HG03196 (cell line): ENCODE measurements at regions not wholly inside any gene's neighbourhood (a gene's known extent, or its start where the extent isn't known, plus 50 kb on each side); places are given as distances from the start of the nearest gene placed in this dataset.

Experiments used
- ATAC-seq: cut with Tn5 transposase; IDR thresholded peaks from one replicate; pipeline ENCODE4 v1.9.1; 2021; ENCODE audit not compliant: unreplicated experiment

DNA sequence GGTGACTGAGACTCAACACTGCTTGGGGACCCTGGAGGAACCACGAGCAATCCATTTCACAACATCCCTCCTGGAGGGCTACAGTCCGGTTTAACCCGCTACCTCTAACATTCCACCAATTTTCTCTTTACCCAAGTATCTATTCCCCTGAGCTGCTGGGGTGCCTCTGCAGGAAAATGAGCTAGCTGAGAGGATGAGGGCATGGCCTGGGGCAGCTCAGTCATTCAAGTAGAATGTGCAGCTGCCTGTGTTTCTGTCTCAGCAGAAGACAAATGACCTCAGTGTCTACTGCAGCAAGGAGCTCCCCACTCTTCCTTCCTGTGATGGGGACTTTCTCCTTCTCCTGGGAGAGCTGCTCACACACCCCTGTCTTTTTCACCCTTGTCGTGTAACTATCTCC lies 120.8 kb downstream of the ZNF518B start:
- ATAC-seq = no peak

DNA sequence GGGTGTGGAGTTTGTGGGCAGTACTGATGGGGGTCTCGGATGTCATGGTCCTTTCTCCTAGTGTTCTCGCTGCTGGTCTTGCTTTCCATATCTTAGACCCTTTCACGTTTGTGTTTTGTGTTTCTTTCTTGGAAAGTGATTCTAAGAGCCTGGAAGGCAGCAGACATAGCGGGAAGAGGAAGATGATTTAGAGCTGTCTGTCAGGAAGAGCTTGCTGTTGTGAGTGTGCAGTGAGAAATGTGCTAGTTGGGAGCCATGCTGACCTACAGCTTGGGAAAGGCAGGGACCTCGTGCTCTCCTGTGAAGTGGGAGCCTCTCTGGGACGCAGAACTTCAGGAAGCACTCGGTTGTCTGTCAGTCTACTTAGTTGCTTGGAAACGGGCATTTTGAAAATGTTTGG lies 122.2 kb downstream of the ZNF518B start:
- ATAC-seq = no peak

DNA sequence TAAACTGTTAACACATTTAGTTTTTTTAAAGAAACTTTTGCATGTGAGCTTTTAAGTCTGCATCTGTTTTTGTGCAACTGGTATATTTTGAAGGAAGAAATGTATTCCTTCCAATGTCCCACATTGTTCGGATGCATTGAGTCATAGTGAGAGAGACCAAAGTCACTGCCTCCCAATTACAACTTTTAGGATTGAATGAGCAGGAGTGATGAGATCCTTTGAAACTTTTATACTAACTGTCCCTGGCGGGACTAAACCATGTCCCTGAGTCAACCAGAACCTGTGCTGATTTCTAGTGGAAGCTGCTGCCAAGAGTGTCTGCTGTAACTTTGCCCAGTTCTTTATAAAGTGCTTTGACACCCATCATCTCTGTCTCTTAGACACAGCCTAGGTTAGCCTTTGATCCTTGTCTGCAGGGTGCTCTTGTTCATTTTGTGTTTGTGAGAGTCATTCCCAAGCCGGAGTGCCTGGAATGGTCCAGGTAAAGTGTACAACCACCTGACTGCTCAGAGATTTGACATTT lies 122.7 kb downstream of the ZNF518B start:
- ATAC-seq = no peak

DNA sequence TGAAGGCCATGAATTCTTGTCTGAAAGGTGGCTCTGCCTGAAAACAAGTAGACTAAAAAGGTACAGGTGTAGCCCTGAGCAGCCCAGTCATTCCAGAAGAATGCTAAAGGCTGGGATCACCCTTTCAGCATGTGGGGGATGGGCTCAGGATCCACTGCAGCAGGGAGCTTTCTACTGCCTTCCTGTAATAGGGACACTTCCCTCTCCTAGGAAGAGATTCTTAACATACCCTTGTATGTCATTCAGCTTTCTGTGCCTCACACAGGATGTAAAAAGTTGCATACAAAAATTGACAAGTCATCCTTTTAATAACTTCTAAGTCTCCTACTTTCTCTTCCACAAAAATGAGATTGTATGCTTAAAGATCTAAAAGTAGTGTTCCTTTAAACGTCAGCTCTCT lies 123.3 kb downstream of the ZNF518B start:
- no peak for ATAC-seq

DNA sequence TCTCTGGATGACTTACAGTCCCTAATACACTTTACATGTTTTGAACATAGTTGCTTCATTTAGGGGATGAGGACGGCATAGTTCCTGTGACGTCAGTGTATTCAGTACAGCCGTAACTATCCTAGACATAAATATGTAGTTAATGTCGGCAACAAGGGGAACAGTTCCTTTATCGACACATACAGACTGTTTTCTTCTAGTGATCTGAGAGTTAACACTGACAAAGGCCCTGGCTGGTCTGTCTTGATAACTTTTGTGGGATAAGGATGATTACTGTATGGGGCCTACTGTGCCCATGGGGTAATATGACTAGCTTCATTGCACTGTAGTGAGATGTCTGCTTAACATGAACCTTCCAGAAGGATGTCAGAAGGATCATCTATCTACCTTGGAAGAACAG lies 131.2 kb downstream of the ZNF518B start:
- no peak for ATAC-seq

DNA sequence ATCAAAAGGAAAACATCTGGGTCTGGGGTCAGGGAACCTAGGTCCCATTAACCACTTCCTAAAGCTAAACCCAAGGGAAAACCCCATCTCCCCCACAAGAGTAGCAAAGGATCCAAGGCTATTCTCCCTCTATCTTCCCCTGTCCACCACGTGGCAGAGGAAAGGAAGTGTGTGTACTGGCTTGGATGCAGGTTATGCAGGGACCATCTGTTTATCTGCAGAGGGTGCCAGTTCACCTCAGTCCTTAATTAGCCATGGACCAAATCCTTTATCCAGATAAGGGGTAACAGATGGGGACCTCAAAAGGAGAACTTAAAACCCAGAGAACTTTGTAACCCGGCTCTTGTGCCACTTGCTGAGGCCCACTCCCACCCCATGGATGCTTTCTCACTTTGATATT lies 135.3 kb downstream of the ZNF518B start:
- no peak for ATAC-seq

DNA sequence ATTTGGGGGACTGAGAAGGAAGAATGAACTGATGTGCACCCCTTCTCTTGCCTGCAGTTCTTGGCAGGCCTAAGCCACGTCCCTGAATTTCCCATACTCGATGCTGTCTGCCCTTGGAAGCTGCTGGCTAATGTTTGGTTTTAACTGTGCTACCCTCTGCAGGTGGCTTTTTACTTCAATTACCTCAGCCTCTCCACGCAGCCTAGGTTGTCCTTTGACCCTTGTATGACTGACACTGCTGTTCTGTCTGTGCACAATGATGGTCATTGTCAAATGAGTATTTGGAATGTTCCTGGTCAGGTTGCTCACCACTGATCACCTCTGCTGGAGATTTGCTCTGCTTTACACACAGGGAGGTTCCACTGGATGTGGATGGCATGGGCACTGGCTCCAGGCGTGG lies 137.1 kb downstream of the ZNF518B start:
- ATAC-seq = no peak

DNA sequence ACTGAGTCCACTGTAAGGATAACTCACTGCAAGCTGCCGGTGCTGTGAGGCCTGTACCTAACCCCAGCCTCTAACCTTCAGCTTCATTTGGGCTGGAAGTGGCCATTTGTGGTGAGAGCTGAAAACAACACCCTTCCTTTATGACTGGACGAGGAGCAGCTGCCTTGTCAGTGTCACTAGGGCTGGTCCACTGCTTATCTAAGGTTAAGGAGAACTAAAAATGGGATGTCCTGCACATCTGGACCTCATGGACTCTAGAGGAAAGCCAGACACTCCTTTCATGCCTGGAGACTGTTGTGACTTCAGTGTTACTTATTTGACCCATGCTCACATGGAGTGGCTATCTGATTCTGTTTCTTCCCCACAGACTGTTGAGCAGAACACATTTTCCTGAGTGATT lies 139.9 kb downstream of the ZNF518B start:
- ATAC-seq = no peak

DNA sequence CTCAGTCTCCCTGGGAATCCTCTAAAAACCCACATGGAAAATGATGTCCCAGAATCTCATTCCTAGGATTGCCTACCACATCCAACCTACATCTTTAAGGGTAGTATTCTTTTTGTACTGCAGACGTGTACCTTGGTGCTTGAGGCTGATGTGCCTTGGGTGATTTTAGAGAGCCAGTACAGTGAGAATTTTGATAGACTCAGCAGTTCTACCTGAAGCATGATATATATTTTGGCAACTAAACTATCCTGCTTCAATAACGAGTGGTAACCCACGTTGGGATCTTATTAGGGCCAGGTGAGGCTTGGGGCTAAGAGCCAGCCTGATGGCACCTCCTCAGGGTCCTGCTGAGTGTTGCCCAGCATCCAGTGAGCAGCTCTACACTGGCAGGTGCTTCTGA lies 140.4 kb downstream of the ZNF518B start:
- no peak for ATAC-seq

DNA sequence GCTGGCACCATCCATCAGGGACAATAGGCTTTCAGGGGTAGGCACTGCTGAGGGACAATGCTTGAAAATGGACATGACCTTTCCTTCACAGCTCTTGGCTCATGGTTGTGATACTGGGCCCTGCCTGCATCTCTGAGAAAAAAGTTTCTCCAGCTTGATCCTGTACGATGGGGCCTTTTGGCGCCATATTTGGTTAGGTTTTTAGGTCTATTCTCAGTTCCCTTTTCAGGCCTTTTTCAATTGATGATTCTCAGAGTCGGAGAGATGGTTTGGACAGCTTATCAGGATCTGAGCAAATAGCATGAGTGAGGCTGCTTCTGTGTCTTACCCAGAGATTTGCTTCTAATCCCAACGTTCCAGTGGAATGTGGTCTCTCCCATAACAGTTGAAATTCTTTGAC lies 141.6 kb downstream of the ZNF518B start:
- ATAC-seq = no peak

DNA sequence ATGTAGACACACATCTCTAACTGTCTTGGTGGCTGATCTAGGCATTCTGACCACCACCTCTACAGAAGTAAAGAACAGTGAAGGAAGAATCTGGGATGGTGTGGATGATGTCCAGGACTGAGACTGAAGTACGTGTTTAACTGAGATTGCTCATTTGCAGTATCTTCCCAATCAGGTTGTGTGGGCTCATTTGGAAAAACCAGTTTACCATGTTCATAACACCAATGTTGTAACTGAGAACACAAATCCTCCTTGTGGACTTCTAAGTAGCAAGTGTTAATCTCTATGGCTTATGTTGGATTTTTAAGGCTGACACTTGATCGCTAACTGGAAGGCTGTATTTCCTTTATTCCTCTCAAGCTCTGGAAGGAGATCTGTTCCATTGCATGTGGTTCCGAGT lies 144.7 kb downstream of the ZNF518B start:
- ATAC-seq = no peak

DNA sequence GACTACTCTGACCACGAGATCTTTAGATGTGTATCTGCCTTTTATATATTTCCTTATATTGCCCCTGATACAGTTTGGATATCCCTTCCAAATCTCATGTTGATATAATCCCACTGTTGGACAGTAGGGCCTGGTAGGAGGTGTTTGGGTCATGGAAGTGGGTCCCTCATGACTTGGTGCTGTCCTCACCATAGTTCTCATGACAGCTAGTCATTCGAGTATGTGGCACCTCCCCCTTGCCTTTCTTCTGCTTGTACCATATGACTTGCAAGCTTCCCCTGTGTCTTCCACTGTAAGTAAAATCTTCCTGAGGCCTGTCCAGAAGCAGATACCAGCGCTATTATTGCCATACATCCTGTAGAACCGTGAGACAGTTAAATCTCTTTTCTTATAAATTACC lies 145.3 kb downstream of the ZNF518B start:
- no peak for ATAC-seq

DNA sequence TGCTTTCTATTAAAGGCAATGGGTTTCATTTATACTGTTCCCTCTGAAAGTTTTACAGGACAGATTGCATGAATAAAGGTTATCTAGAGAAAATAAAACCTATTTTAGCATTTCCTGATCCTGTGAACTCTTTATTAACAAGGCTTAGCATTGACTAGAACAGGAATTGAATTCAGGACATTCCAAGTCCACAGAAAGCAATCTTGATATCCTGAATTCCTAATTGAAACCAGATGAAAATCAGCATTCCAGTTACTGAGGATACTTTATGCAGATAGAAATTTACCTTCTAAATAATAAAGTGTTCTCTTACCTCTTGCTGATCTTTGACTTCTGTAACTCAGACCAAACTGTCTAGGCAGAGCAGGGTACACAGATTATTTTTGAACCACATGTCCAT lies 151.4 kb downstream of the ZNF518B start:
- no peak for ATAC-seq

DNA sequence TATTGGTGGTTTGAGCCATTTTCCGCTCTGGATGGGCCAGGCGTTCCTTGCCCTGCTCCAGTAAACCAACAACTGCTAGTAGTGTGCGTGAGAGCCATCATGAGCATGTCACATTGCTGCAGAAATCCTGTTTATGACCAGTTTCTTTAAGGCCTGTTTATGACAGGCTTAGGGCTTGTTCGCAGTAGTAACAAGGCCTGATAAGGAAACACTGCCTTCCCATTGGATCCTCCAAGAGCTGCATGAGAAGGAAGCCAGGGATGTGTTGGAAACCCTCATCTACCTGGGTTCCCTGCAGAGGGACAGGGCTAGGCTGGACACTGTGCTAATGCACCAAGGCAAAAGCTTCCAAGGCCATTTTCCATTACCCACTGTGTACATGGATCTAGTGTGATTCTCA lies 153.9 kb downstream of the ZNF518B start:
- no peak for ATAC-seq

DNA sequence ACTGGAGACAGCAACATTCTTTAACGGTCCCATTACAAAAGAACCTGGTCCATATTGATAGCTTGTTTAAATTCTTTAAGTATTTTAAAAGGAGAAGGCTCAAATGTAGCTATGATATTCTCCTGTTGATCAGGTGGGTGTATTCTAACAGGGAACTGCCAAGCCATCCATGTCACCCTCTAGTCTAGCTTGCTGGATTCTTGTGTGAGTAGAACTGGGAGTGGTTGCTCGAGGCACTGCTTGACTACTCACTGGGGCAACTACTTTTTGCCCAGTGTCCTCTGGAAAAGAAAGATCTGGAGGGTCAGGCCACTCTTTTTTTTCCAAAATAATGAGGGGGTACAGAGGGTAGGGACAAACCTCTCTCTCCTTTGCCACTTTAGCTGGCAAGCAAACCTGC lies 155.1 kb downstream of the ZNF518B start:
- ATAC-seq = no peak

DNA sequence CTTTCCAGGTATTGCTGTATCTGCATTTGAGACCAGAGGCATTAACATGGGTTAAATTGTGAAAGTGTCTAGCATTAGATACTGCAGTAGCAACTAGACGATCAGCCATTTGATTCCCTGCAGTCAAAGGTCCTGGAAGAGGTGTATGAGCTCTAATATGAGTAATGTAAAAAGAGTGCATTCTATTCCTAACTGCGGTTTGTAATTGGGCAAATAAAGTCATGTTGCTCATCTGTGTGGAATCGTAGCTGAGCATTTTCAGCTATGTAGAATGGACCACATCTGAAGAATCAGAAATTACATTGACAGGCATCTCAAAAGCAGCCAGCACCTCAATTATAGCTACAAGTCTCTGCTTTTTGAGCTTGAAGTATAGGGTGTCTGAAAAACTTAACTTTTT lies 157.6 kb downstream of the ZNF518B start:
- no peak for ATAC-seq

DNA sequence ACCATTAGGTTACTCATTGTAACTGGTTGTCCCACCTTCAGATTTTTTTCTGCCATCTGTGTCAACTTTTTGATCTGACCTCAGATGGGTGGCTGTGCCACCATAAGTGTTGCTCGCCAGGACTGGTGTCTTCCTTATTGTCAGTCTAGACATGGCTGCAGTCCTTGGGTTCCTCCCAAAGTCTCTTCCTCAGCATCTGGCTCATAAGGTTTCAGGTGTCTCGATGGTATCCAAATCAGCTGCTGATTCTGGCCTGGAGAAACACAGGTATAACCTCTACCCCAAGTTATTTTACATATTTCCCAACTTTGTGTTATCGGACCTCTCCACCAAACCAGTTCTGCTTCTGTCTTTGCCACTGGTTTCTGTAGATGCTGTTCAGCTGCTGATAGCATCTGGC lies 158.5 kb downstream of the ZNF518B start:
- ATAC-seq = no peak

DNA sequence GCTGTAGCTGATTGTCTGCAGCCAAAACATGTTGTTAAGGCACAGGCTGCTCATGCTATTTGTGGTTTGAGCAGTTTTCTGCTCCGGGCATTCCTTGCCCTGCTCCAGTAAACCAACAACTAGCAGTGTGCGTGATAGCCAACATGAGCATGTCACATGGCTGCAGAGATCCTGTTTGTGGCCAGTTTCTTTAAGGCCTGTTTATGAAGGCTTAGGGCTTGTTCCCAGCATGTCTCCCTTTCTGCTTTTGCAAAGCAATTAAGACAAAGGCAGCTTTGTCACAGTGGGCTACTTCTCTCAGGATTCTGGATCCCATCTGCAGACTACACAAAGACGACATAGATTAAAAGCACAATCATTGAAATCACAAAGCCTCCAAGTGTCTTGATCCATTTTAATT lies 160.5 kb downstream of the ZNF518B start:
- no peak for ATAC-seq

DNA sequence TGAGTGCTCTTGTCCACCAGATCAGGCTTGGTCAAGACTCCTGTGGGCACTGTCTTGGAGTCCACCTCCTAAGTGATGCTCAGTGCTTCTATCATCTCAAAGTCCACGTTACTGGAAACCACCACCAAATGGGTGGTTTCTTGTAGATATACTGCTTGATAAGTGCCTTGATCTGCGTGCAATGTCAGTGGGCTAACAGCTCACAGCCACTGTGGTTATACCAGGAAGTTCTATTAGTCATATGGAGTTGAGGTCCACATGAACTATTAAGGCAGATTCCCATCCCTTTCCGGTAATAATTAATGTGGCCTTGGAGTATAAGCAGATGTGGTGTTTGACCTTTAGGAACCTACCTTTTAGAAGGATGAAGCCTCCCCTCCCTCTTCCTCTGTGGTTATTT lies 161.9 kb downstream of the ZNF518B start:
- no peak for ATAC-seq

DNA sequence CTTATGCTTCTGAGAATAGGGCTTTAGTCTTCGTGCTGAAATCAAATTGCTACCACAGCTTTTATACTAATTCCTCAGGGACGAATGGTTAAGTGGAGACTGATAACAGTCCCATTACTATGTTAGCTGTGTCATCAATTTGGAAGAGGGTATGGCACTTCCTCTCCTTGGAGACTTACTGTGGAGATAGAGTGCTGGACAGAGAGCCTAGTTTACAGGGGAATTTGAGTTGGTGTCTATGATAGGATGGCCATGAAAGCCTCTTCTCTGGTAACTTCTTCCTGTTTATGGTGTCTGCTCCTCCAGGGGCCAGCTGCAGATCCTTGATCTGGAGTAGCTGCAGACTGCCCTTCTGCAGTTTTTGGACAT lies 167.7 kb downstream of the ZNF518B start:
- ATAC-seq = no peak

DNA sequence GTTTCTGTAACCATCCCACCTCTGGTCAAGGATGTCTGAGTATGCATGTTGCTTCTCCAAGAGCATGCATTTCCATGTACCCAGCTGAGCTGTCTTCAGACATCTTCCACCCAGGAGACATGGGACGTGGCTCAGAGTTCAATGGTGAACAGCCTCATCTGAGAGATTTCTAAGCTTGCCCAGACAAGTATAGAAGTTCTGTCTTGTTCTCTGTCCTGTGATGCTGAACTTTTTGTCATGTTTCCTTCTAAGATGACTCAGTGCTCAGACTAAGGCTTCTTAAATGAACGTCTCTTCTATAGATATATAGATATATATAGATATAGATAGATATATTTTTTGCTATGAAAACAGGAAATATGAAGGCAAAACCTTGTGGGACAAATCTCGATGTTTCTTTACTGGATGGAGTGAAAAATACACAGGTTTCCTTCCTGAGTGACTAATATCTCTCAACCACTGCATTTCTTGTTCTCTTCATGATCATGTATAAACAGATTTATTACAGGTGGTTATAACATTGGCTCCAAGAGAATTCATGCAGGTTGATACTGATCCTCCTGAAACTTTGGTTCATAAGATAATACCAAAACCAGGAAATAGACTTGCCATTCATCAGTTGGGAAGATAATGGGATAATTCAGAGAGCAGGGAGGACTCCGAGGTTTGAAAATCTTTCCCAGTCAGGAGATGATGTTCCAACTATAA lies 168.2 kb downstream of the ZNF518B start:
- ATAC-seq = no peak

DNA sequence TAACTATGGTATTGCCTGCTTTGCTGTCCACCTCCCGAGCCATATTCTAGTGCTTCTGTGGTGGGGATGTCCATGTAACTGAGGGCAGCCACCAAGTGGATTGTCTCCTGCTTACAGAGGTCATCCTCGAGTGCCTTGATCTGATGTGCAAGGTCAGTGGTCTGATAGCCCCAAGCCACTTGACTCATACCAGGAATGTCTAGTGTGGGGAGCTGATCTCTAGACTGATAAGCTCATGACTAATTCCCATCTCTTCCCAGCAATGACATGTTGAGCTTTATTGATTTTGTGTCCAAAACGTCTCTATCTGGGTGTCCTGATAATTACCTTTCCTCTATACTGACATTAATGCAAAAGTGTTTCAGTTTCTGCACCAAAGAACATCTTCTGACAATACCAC lies 168.4 kb upstream of the WDR1 start:
- no peak for ATAC-seq

DNA sequence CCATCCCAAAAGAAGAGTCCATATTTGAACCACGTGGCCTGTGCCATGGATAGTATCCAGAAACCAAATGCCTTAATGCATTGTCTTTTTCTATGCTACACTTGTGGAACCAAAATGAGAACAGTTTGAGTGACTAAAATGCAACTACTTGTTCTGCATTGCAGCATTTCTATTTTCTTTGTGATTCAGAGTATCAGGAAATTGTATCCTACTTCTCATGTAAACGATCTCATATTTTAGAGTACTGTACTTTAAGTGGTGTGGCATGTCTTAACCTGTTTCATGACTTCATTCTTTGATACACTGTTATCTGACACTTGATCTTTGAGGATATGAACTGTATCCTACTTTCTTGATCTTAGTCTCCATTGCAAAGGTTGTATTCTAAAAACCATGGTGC lies 167.2 kb upstream of the WDR1 start:
- no peak for ATAC-seq
